GM12878 (cell line): ENCODE measurements at regions not wholly inside any gene's neighbourhood (a gene's known extent, or its start where the extent isn't known, plus 50 kb on each side); places are given as distances from the start of the nearest gene placed in this dataset.

Source experiments
- CBX3 ChIP-seq: fragments of 200-600 bp; sonication (generic); IDR thresholded peaks from 2 replicates; pipeline ENCODE4 v1.6.1; 2016; ENCODE audit warnings: low read depth, borderline replicate concordance
- E4F1 ChIP-seq: fragments of 450-650 bp; IDR thresholded peaks from 2 replicates; pipeline ENCODE4 v1.6.1; 2018; ENCODE audit warnings: borderline replicate concordance, mild to moderate bottlenecking; ENCODE audit not compliant: partially characterized antibody
- EGR1 ChIP-seq, 2 experiments: IDR thresholded peaks; 1 replicate in 1 of 2; 2 replicates in 1 of 2; pipeline ENCODE4 v1.6.1; 2011 to 2012; ENCODE audit warnings: low read depth in 2 of 2, low read length in 2 of 2, borderline replicate concordance in 1 of 2, mild to moderate bottlenecking in 1 of 2, moderate library complexity in 1 of 2
- GATAD2B ChIP-seq: fragments of 450-650 bp; conservative IDR thresholded peaks from 2 replicates; pipeline ENCODE4 v1.6.1; 2017; ENCODE audit warnings: low read depth, mild to moderate bottlenecking, moderate library complexity
- MYB ChIP-seq: fragments of 150-350 bp; IDR thresholded peaks from 2 replicates; pipeline ENCODE4 v1.6.1; 2014; ENCODE audit warnings: mild to moderate bottlenecking, low read depth, low read length, borderline replicate concordance
- TF ChIP-seq, protein P1 (sequence below): fragments of 450-650 bp; formaldehyde crosslinking; IDR thresholded peaks from 2 replicates; pipeline ENCODE4 v1.5.0; 2022; ENCODE audit warnings: mild to moderate bottlenecking, missing genetic modification characterization
- TF ChIP-seq, protein P2 (sequence below): fragments of 450-650 bp; conservative IDR thresholded peaks from 2 replicates; pipeline ENCODE4 v1.6.1; 2017; ENCODE audit warnings: mild to moderate bottlenecking, moderate library complexity

DNA sequence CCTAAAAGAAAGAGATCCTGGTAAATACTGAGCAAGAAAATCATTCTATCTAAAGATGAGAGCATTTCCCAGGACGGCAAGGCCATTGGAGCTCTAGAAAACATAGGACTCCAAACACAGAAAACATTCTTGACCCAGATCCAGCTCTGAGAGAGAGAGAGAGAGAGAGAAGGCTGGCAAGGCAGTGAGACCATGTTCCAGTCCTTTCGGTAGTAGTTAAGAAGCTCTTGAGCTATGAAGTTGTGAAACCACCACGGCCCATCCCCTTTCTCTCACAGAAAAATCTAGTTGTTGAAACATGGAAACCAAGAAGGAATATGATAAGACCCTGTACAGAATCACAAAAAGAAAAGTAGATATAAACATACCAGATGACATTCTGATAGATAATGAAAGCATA lies 212.4 kb upstream of the NPSR1 start (continued):
- TF ChIP-seq, protein P1, sequence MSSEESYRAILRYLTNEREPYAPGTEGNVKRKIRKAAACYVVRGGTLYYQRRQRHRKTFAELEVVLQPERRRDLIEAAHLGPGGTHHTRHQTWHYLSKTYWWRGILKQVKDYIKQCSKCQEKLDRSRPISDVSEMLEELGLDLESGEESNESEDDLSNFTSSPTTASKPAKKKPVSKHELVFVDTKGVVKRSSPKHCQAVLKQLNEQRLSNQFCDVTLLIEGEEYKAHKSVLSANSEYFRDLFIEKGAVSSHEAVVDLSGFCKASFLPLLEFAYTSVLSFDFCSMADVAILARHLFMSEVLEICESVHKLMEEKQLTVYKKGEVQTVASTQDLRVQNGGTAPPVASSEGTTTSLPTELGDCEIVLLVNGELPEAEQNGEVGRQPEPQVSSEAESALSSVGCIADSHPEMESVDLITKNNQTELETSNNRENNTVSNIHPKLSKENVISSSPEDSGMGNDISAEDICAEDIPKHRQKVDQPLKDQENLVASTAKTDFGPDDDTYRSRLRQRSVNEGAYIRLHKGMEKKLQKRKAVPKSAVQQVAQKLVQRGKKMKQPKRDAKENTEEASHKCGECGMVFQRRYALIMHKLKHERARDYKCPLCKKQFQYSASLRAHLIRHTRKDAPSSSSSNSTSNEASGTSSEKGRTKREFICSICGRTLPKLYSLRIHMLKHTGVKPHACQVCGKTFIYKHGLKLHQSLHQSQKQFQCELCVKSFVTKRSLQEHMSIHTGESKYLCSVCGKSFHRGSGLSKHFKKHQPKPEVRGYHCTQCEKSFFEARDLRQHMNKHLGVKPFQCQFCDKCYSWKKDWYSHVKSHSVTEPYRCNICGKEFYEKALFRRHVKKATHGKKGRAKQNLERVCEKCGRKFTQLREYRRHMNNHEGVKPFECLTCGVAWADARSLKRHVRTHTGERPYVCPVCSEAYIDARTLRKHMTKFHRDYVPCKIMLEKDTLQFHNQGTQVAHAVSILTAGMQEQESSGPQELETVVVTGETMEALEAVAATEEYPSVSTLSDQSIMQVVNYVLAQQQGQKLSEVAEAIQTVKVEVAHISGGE (CRISPR knock-in tag) = no peak
- TF ChIP-seq E4F1 = no peak
- TF ChIP-seq MYB = no peak
- no peak for TF ChIP-seq CBX3
- no peak for TF ChIP-seq GATAD2B
- no peak for TF ChIP-seq EGR1 (IDR thresholded peaks at IDR 0.05; ENCODE audit: borderline replicate concordance in 1 of 2, low read depth in 2 of 2, low read length in 2 of 2)
- TF ChIP-seq, protein P2, sequence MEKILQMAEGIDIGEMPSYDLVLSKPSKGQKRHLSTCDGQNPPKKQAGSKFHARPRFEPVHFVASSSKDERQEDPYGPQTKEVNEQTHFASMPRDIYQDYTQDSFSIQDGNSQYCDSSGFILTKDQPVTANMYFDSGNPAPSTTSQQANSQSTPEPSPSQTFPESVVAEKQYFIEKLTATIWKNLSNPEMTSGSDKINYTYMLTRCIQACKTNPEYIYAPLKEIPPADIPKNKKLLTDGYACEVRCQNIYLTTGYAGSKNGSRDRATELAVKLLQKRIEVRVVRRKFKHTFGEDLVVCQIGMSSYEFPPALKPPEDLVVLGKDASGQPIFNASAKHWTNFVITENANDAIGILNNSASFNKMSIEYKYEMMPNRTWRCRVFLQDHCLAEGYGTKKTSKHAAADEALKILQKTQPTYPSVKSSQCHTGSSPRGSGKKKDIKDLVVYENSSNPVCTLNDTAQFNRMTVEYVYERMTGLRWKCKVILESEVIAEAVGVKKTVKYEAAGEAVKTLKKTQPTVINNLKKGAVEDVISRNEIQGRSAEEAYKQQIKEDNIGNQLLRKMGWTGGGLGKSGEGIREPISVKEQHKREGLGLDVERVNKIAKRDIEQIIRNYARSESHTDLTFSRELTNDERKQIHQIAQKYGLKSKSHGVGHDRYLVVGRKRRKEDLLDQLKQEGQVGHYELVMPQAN = no peak
